Testis (tissue), 2 donors: ENCODE measurements at regions not wholly inside any gene's neighbourhood (a gene's known extent, or its start where the extent isn't known, plus 50 kb on each side); places are given as distances from the start of the nearest gene placed in this dataset.

ENCODE experiments used
- POLR2A ChIP-seq: fragments of 450-650 bp; IDR thresholded peaks from one replicate; pipeline ENCODE4 v1.6.1; 2017; ENCODE audit warnings: antibody characterized with exemption, mild to moderate bottlenecking, moderate library complexity
- TF ChIP-seq, protein P1 (sequence below), 3 experiments: fragments of 450-650 bp in 2 of 3; fragments of 200-600 bp in 1 of 3; sonication (generic) in 1 of 3; IDR thresholded peaks; one replicate each; pipeline ENCODE4 v1.5.1; 2016 to 2019; ENCODE audit warnings: antibody characterized with exemption in 3 of 3, mild to moderate bottlenecking in 2 of 3, moderate library complexity in 1 of 3

DNA sequence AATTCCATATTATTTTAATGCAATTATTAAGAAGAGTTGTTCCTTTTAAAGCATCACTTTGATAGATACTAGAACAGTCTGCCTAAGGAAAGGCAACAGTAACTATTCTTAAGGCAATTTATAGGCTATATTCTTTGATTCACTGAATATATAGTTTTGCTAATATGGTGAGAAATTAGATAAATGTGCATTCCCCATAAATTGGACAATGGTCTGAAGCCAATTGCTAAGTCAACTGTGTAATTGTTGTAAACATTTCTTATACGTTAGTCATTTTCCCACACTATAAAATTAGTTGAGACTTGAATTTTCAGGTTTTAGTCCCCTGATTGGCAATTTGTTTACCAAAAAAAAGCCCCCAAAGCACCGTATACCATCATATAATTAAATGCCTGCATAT, 263.0 kb upstream of the NECTIN3 start:
- TF ChIP-seq, protein P1, sequence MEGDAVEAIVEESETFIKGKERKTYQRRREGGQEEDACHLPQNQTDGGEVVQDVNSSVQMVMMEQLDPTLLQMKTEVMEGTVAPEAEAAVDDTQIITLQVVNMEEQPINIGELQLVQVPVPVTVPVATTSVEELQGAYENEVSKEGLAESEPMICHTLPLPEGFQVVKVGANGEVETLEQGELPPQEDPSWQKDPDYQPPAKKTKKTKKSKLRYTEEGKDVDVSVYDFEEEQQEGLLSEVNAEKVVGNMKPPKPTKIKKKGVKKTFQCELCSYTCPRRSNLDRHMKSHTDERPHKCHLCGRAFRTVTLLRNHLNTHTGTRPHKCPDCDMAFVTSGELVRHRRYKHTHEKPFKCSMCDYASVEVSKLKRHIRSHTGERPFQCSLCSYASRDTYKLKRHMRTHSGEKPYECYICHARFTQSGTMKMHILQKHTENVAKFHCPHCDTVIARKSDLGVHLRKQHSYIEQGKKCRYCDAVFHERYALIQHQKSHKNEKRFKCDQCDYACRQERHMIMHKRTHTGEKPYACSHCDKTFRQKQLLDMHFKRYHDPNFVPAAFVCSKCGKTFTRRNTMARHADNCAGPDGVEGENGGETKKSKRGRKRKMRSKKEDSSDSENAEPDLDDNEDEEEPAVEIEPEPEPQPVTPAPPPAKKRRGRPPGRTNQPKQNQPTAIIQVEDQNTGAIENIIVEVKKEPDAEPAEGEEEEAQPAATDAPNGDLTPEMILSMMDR (IDR thresholded peaks at IDR 0.05), result no peak
- TF ChIP-seq POLR2A, result no peak
